HEK293 (cell line): ENCODE measurements at regions not wholly inside any gene's neighbourhood (a gene's known extent, or its start where the extent isn't known, plus 50 kb on each side); places are given as distances from the start of the nearest gene placed in this dataset.
"Not testable (repeated sequence)": the region's sequence is repeated elsewhere in the genome, so short reads cannot be mapped to it uniquely, and the experiment has no call there.

Source experiments
- CTCF ChIA-PET: fragments of 350-600 bp; formaldehyde crosslinking; extraction: SDS; loops from one replicate; lab custom pipeline; 2021; ENCODE audit warnings: antibody characterized with exemption; lab: Yijun Ruan, JAX
- POLR2A ChIA-PET: fragments of 300-600 bp; formaldehyde crosslinking; extraction: SDS; loops from one replicate; lab custom pipeline; 2020; ENCODE audit warnings: antibody characterized with exemption, inconsistent platforms; lab: Yijun Ruan, JAX
- H3K27ac ChIP-seq: fragments of 200-500 bp; sonication (Bioruptor generic); 2 replicates; pipeline ENCODE4 v1.5.1; 2014; ENCODE audit warnings: low read depth, low read length, control low read depth, inconsistent platforms; ENCODE audit errors: extremely low read depth
- H3K36me3 ChIP-seq, 2 experiments: fragments of 200-500 bp in 1 of 2; sonication (Bioruptor generic) in 1 of 2; 1 replicate in 1 of 2; 2 replicates in 1 of 2; pipeline ENCODE4 v1.5.1; 2014 to 2017; ENCODE audit warnings: inconsistent platforms in 2 of 2, low read length in 2 of 2; ENCODE audit not compliant: control insufficient read depth in 2 of 2, insufficient read depth in 1 of 2
- H3K4me1 ChIP-seq: fragments of 200-500 bp; sonication (Bioruptor generic); 2 replicates; pipeline ENCODE4 v1.5.1; 2014; ENCODE audit warnings: mild to moderate bottlenecking, low read length, inconsistent platforms; ENCODE audit not compliant: control insufficient read depth, insufficient read depth
- H3K4me3 ChIP-seq: 2 replicates; pipeline ENCODE4 v1.5.1; 2011; ENCODE audit warnings: low read depth, mild to moderate bottlenecking, control low read depth, low read length, moderate library complexity
- H3K9me3 ChIP-seq: fragments of 200-500 bp; sonication (Bioruptor generic); 2 replicates; pipeline ENCODE4 v1.5.1; 2014; ENCODE audit warnings: low read depth, low read length, inconsistent platforms; ENCODE audit not compliant: control insufficient read depth, insufficient read depth
- INSM2 ChIP-seq: fragments of 450-650 bp; formaldehyde crosslinking; IDR thresholded peaks from 2 replicates; pipeline ENCODE4 v1.5.1; 2016; ENCODE audit warnings: missing biosample characterization, missing genetic modification characterization
- KLF8 ChIP-seq: fragments of 450-650 bp; formaldehyde crosslinking; IDR thresholded peaks from 2 replicates; pipeline ENCODE4 v1.5.1; 2016; ENCODE audit warnings: missing biosample characterization, missing genetic modification characterization
- PRDM10 ChIP-seq: fragments of 450-650 bp; formaldehyde crosslinking; IDR thresholded peaks from 2 replicates; pipeline ENCODE4 v1.5.1; 2016; ENCODE audit warnings: missing biosample characterization, missing genetic modification characterization
- WT1 ChIP-seq: fragments of 450-650 bp; formaldehyde crosslinking; IDR thresholded peaks from 2 replicates; pipeline ENCODE4 v1.5.1; 2016; ENCODE audit warnings: missing biosample characterization, missing genetic modification characterization
- ZBTB1 ChIP-seq: fragments of 450-650 bp; formaldehyde crosslinking; IDR thresholded peaks from 2 replicates; pipeline ENCODE4 v1.5.1; 2016; ENCODE audit warnings: missing biosample characterization, missing genetic modification characterization
- ZBTB21 ChIP-seq: fragments of 450-650 bp; formaldehyde crosslinking; IDR thresholded peaks from 2 replicates; pipeline ENCODE4 v1.5.1; 2017; ENCODE audit warnings: missing biosample characterization, missing genetic modification characterization
- ZBTB6 ChIP-seq: fragments of 450-650 bp; formaldehyde crosslinking; IDR thresholded peaks from 2 replicates; pipeline ENCODE4 v1.5.1; 2017; ENCODE audit warnings: missing biosample characterization, missing genetic modification characterization
- ZNF362 ChIP-seq: fragments of 450-650 bp; formaldehyde crosslinking; IDR thresholded peaks from 2 replicates; pipeline ENCODE4 v1.5.1; 2016; ENCODE audit warnings: missing biosample characterization, missing genetic modification characterization
- ZNF48 ChIP-seq: fragments of 450-650 bp; formaldehyde crosslinking; IDR thresholded peaks from 2 replicates; pipeline ENCODE4 v1.5.1; 2016; ENCODE audit warnings: missing biosample characterization, missing genetic modification characterization
- ZNF501 ChIP-seq: fragments of 450-650 bp; formaldehyde crosslinking; IDR thresholded peaks from 2 replicates; pipeline ENCODE4 v1.5.1; 2016; ENCODE audit warnings: missing biosample characterization, missing genetic modification characterization
- ZNF621 ChIP-seq: fragments of 450-650 bp; formaldehyde crosslinking; IDR thresholded peaks from 2 replicates; pipeline ENCODE4 v1.5.1; 2017; ENCODE audit warnings: missing biosample characterization, missing genetic modification characterization
- ZNF692 ChIP-seq: fragments of 450-650 bp; formaldehyde crosslinking; IDR thresholded peaks from 2 replicates; pipeline ENCODE4 v1.5.1; 2016; ENCODE audit warnings: missing biosample characterization, missing genetic modification characterization
- ZNF701 ChIP-seq: fragments of 450-650 bp; formaldehyde crosslinking; IDR thresholded peaks from 2 replicates; pipeline ENCODE4 v1.5.1; 2016; ENCODE audit warnings: missing biosample characterization, missing genetic modification characterization
- ZNF768 ChIP-seq: fragments of 450-650 bp; formaldehyde crosslinking; IDR thresholded peaks from 2 replicates; pipeline ENCODE4 v1.5.1; 2018; ENCODE audit warnings: missing biosample characterization, mild to moderate bottlenecking, missing genetic modification characterization
- ZNF791 ChIP-seq: fragments of 450-650 bp; formaldehyde crosslinking; IDR thresholded peaks from 2 replicates; pipeline ENCODE4 v1.5.1; 2016; ENCODE audit warnings: missing biosample characterization, missing genetic modification characterization

- H3K4me3 ChIP-seq, H3K36me3 ChIP-seq, H3K27ac ChIP-seq, H3K4me1 ChIP-seq, POLR2A ChIA-PET, H3K9me3 ChIP-seq, CTCF ChIA-PET: not testable (repeated sequence)
Observed at GRCh38 chr2:90216801-90217200, 1525.3 kb downstream of the RPIA start.

- H3K36me3 ChIP-seq, POLR2A ChIA-PET, H3K9me3 ChIP-seq, H3K27ac ChIP-seq, H3K4me3 ChIP-seq, CTCF ChIA-PET, H3K4me1 ChIP-seq: not testable (repeated sequence)
Observed at GRCh38 chr2:90218534-90218933, 1527.1 kb downstream of the RPIA start.

- not testable (repeated sequence) for H3K4me3 ChIP-seq
Observed at GRCh38 chr2:90220623-90221299, 1529.3 kb downstream of the RPIA start.

GRCh38 chr2:90221300-90221651 lies 1529.8 kb downstream of the RPIA start:
- POLR2A ChIA-PET, result no interaction called here
- H3K27ac ChIP-seq, result no peak overlapping the region

More at GRCh38 chr2:90220623-90221299, 1529.3 kb downstream of the RPIA start:
- POLR2A ChIA-PET, H3K9me3 ChIP-seq, H3K4me1 ChIP-seq, H3K27ac ChIP-seq, CTCF ChIA-PET, H3K36me3 ChIP-seq: not testable (repeated sequence)

More at GRCh38 chr2:90221300-90221651, 1529.8 kb downstream of the RPIA start:
- no peak for TF ChIP-seq KLF8 (tag by site-specific recombination)
- no peak for TF ChIP-seq ZBTB21 (tag by site-specific recombination)
- no peak for TF ChIP-seq ZNF621 (tag by site-specific recombination)
- TF ChIP-seq ZBTB1 (tag by site-specific recombination), result no peak
- TF ChIP-seq INSM2 (tag by site-specific recombination), result no peak
- TF ChIP-seq PRDM10 (tag by site-specific recombination), result no peak
- TF ChIP-seq ZNF48, result no peak
- no peak for TF ChIP-seq ZNF701 (tag by site-specific recombination)
- no peak for TF ChIP-seq ZNF768 (tag by site-specific recombination)
- no peak for TF ChIP-seq ZNF501
- no peak for TF ChIP-seq WT1 (tag by site-specific recombination)
- no peak for TF ChIP-seq ZBTB6
- no peak for TF ChIP-seq ZNF692 (tag by site-specific recombination)
- no peak for TF ChIP-seq ZNF362 (tag by site-specific recombination)
- no peak for TF ChIP-seq ZNF791 (tag by site-specific recombination)
- H3K4me3 ChIP-seq, result no peak overlapping the region
- CTCF ChIA-PET, result no interaction called here
- no peaks in the 10 kb centered on the region for H3K9me3 ChIP-seq
- H3K36me3 ChIP-seq, result no peaks in the 10 kb centered on the region
- no peaks in the 10 kb centered on the region for H3K4me1 ChIP-seq
